Neuronal stem cell (in vitro differentiated cells): ENCODE measurements at regions not wholly inside any gene's neighbourhood (a gene's known extent, or its start where the extent isn't known, plus 50 kb on each side); places are given as distances from the start of the nearest gene placed in this dataset.
A peak's percentile ranks its signal among the peaks of the same experiment; 100 is the strongest.

Source experiments
- DNase-seq: peaks from one replicate; pipeline ENCODE4 v3.0.0-alpha.2; 2013; ENCODE audit warnings: low spot score
- H2AFZ ChIP-seq: one replicate; pipeline ENCODE4 v1.6.1; 2013; ENCODE audit warnings: mild to moderate bottlenecking, low read length, inconsistent platforms
- H2AK5ac ChIP-seq: 2 replicates; pipeline ENCODE4 v1.6.1; 2013; ENCODE audit warnings: low read depth, mild to moderate bottlenecking, inconsistent platforms, low read length, moderate library complexity, mixed read lengths
- H2BK120ac ChIP-seq: 2 replicates; pipeline ENCODE4 v1.6.1; 2013; ENCODE audit warnings: low read depth, mild to moderate bottlenecking, inconsistent platforms, low read length, moderate library complexity, mixed read lengths
- H2BK12ac ChIP-seq: one replicate; pipeline ENCODE4 v1.6.1; 2013; ENCODE audit warnings: low read length, inconsistent platforms
- H2BK15ac ChIP-seq: 2 replicates; pipeline ENCODE4 v1.6.1; 2013; ENCODE audit warnings: mild to moderate bottlenecking, low read length, inconsistent platforms, mixed read lengths
- H2BK5ac ChIP-seq: one replicate; pipeline ENCODE4 v1.6.1; 2013; ENCODE audit warnings: inconsistent platforms, mild to moderate bottlenecking, low read length, moderate library complexity
- H3K14ac ChIP-seq: one replicate; pipeline ENCODE4 v1.6.1; 2013; ENCODE audit warnings: low read length, inconsistent platforms
- H3K18ac ChIP-seq: 2 replicates; pipeline ENCODE4 v1.6.1; 2013; ENCODE audit warnings: low read length, inconsistent platforms
- H3K23ac ChIP-seq: 2 replicates; pipeline ENCODE4 v1.6.1; 2013; ENCODE audit warnings: low read depth, mild to moderate bottlenecking, mixed read lengths, low read length, inconsistent platforms; ENCODE audit not compliant: poor library complexity
- H3K27ac ChIP-seq: replicated peaks from 3 replicates; pipeline ENCODE4 v1.5.1; 2013; ENCODE audit warnings: low read length, inconsistent platforms
- H3K27me3 ChIP-seq, 3 experiments: 2 replicates each; pipeline ENCODE4 v1.6.1; 2013; ENCODE audit warnings: low read length in 3 of 3, mild to moderate bottlenecking in 2 of 3, inconsistent platforms in 1 of 3, low read depth in 1 of 3, mixed read lengths in 1 of 3, moderate library complexity in 1 of 3; ENCODE audit not compliant: control insufficient read depth in 3 of 3, insufficient read depth in 3 of 3
- H3K36me3 ChIP-seq, 2 donors: replicated peaks in 1 of 2; 2 replicates each; pipeline ENCODE4 v1.6.1; 2013; ENCODE audit warnings: low read length in 2 of 2; ENCODE audit not compliant: control insufficient read depth in 2 of 2, insufficient read depth in 2 of 2
- H3K4ac ChIP-seq: 2 replicates; pipeline ENCODE4 v1.6.1; 2013; ENCODE audit warnings: inconsistent platforms, mild to moderate bottlenecking, low read length, moderate library complexity
- H3K4me1 ChIP-seq, 2 donors: 1 replicate in 1 of 2; 2 replicates in 1 of 2; pipeline ENCODE4 v1.6.1; 2013; ENCODE audit warnings: low read length in 2 of 2, low read depth in 1 of 2; ENCODE audit not compliant: control insufficient read depth in 2 of 2, insufficient read depth in 1 of 2
- H3K4me2 ChIP-seq: one replicate; pipeline ENCODE4 v1.6.1; 2013; ENCODE audit warnings: mild to moderate bottlenecking, low read length, inconsistent platforms; ENCODE audit not compliant: insufficient read depth, poor library complexity, severe bottlenecking
- H3K4me3 ChIP-seq, 2 donors: 2 replicates each; pipeline ENCODE4 v1.5.1; 2013; ENCODE audit warnings: low read length in 2 of 2, mild to moderate bottlenecking in 2 of 2, inconsistent platforms in 1 of 2, moderate library complexity in 1 of 2
- H3K79me1 ChIP-seq: one replicate; pipeline ENCODE4 v1.6.1; 2013; ENCODE audit warnings: low read depth, mild to moderate bottlenecking, inconsistent platforms, low read length, moderate library complexity
- H3K9ac ChIP-seq: one replicate; pipeline ENCODE4 v1.6.1; 2013; ENCODE audit warnings: mild to moderate bottlenecking, low read depth, low read length, inconsistent platforms; ENCODE audit not compliant: poor library complexity
- H3K9me3 ChIP-seq, 2 donors: replicated peaks in 1 of 2; 2 replicates each; pipeline versions ENCODE3 to v1.6.1; 2013; ENCODE audit warnings: low read length in 2 of 2, mild to moderate bottlenecking in 2 of 2, inconsistent platforms in 1 of 2, low read depth in 1 of 2, mixed read lengths in 1 of 2, moderate library complexity in 1 of 2; ENCODE audit not compliant: control insufficient read depth in 2 of 2, insufficient read depth in 1 of 2
- H4K8ac ChIP-seq: one replicate; pipeline ENCODE4 v1.6.1; 2013; ENCODE audit warnings: low read depth, mild to moderate bottlenecking, inconsistent platforms, low read length, moderate library complexity
- H4K91ac ChIP-seq: one replicate; pipeline ENCODE4 v1.6.1; 2013; ENCODE audit warnings: low read length, low read depth, mild to moderate bottlenecking, inconsistent platforms; ENCODE audit not compliant: poor library complexity
- WGBS, 2 donors: extraction: QIAGEN DNeasy Blood & Tissue Kit; methylation state at CpG; one replicate each; pipeline ENCODE4 v1.1.7; 2013; ENCODE audit warnings: missing lambda C conversion rate in 2 of 2, mixed read lengths in 1 of 2; ENCODE audit not compliant: insufficient read length in 2 of 2, insufficient replicate concordance in 1 of 2; ENCODE audit errors: extremely low coverage in 2 of 2; 5-methylcytosine and 5-hydroxymethylcytosine counted together

DNA sequence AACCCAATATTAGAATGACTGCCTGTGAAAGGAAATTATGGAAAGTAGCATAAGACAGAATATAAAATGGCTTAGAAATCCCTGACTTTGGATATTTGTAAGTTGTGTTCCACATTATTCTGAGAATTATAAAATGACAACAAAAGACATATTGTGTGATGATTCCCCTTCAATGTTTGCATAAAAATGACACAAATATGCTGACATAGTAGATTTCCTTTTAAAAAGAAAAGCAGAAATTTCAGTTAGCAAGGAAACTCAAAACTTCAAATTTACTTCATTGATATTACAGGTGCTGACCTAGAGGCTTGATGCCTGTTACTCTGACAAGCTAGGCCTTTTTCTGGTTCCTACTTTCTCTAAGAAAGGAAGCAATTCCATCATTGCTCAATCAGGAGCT is 816.9 kb upstream of the HS3ST5 start:
- Histone ChIP-seq H3K4me2 (no peak overlapping the region), H3K4me1 (no peaks in the 10 kb centered on the region), H2BK12ac (no peak overlapping the region), H2BK120ac (no peak overlapping the region), H3K18ac (no peak overlapping the region), H2BK5ac (no peak overlapping the region), H3K9ac (no peak overlapping the region), H3K27ac (no peak overlapping the region), H4K91ac (no peak overlapping the region), H3K14ac (no peak overlapping the region), H3K4ac (no peak overlapping the region), H2AFZ (no peak overlapping the region), H3K23ac (no peak overlapping the region), H3K9me3 (no peaks in the 10 kb centered on the region), H2BK15ac (no peak overlapping the region), H3K36me3 (no peaks in the 10 kb centered on the region), H3K79me1 (no peaks in the 10 kb centered on the region), H3K4me3 (no peak overlapping the region), H2AK5ac (no peak overlapping the region), H4K8ac (no peak overlapping the region), H3K27me3 (no peaks in the 10 kb centered on the region)
- no peak for DNase-seq

- Histone ChIP-seq H2AFZ (peak overlapping the region; percentile 61), H3K4me1 (no peaks in the 10 kb centered on the region), H2BK5ac (no peak overlapping the region), H2BK15ac (no peak overlapping the region), H2BK120ac (no peak overlapping the region), H3K18ac (no peak overlapping the region), H3K4me2 (no peak overlapping the region), H2BK12ac (no peak overlapping the region), H3K14ac (no peak overlapping the region), H3K27me3 (no peaks in the 10 kb centered on the region), H3K23ac (no peak overlapping the region), H3K9ac (no peak overlapping the region), H3K4ac (no peak overlapping the region), H3K79me1 (no peaks in the 10 kb centered on the region), H3K27ac (no peak overlapping the region), H4K91ac (no peak overlapping the region), H3K36me3 (no peaks in the 10 kb centered on the region), H2AK5ac (no peak overlapping the region), H4K8ac (no peak overlapping the region), H3K9me3 (no peaks in the 10 kb centered on the region), H3K4me3 (no peak overlapping the region)
- no peak for DNase-seq
- no CpG with 5 or more reads among the region's 2 CpGs for WGBS, 2 donors
These were observed 795.1 kb upstream of the HS3ST5 start for GRCh38 chr6:115137910-115138309.

DNA sequence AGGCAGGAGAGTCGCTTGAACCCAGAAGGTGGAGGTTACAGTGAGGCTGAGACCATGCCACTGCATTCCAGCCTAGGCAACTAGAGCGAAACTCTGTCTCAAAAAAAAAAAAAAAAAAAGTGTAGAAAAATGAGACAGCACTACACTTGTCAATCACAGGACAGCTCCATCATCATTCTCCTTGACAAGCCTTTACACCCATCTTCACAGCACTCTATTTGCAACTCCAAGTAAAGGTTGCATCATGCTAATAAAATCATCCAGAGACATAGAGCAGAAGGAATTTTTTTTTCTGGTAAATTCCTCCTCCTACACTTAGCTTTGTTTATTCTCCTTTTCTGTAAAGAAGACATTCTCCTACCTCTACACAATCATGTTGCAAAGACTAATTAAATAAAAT is 791.0 kb upstream of the HS3ST5 start:
- DNase-seq = no peak
- Histone ChIP-seq H3K27me3 (no peaks in the 10 kb centered on the region), H4K91ac (no peak overlapping the region), H3K9me3 (no peaks in the 10 kb centered on the region), H3K27ac (no peak overlapping the region), H3K79me1 (no peaks in the 10 kb centered on the region), H3K18ac (no peak overlapping the region), H4K8ac (no peak overlapping the region), H3K4ac (no peak overlapping the region), H2BK5ac (no peak overlapping the region), H3K14ac (no peak overlapping the region), H3K4me3 (no peak overlapping the region), H2BK15ac (no peak overlapping the region), H3K9ac (no peak overlapping the region), H3K4me2 (no peak overlapping the region), H2AFZ (no peak overlapping the region), H2AK5ac (no peak overlapping the region), H2BK12ac (no peak overlapping the region), H3K4me1 (no peaks in the 10 kb centered on the region), H2BK120ac (no peak overlapping the region), H3K36me3 (no peaks in the 10 kb centered on the region), H3K23ac (no peak overlapping the region)
- no CpG with 5 or more reads among the region's 2 CpGs for WGBS, 2 donors

- H3K27me3 ChIP-seq = no peaks in the 10 kb centered on the region
- H4K8ac ChIP-seq = no peak overlapping the region
- no peak overlapping the region for H2BK12ac ChIP-seq
- H2BK15ac ChIP-seq = no peak overlapping the region
- H3K23ac ChIP-seq = no peak overlapping the region
- H2BK120ac ChIP-seq = no peak overlapping the region
- H3K9me3 ChIP-seq = no peaks in the 10 kb centered on the region
- H3K4me1 ChIP-seq = no peaks in the 10 kb centered on the region
- no peak overlapping the region for H3K27ac ChIP-seq
- H2AK5ac ChIP-seq = no peak overlapping the region
- H4K91ac ChIP-seq = no peak overlapping the region
- no peak overlapping the region for H3K14ac ChIP-seq
- no peak overlapping the region for H2BK5ac ChIP-seq
- H2AFZ ChIP-seq = no peak overlapping the region
- no peak overlapping the region for H3K4me3 ChIP-seq
- WGBS, 2 donors = 100% methylated on average over 1 of the region's 5 CpGs; no CpG with 5 or more reads in 1 of the 2 donors
- H3K4me2 ChIP-seq = no peak overlapping the region
- no peak overlapping the region for H3K18ac ChIP-seq
- no peaks in the 10 kb centered on the region for H3K36me3 ChIP-seq
- no peak overlapping the region for H3K4ac ChIP-seq
- no peaks in the 10 kb centered on the region for H3K79me1 ChIP-seq
- H3K9ac ChIP-seq = no peak overlapping the region
- DNase-seq = no peak
These were observed 789.1 kb upstream of the HS3ST5 start for GRCh38 chr6:115131709-115132490.
